Astrocyte (in vitro differentiated cells and primary cell): ENCODE measurements at regions not wholly inside any gene's neighbourhood (a gene's known extent, or its start where the extent isn't known, plus 50 kb on each side); places are given as distances from the start of the nearest gene placed in this dataset.

Source experiments
- DNase-seq: peaks from one replicate; pipeline ENCODE4 v3.0.0-alpha.2; 2010; ENCODE audit warnings: low read depth
- FAIRE-seq: peaks from 2 replicates; lab custom pipeline; 2011; peaks lifted over from hg19 to GRCh38; lab: Jason Lieb, UNC
- H2AFZ ChIP-seq: 2 replicates; pipeline ENCODE4 v1.6.0; 2012; ENCODE audit warnings: low read depth, low read length, inconsistent platforms
- H3K27ac ChIP-seq: 2 replicates; pipeline ENCODE4 v1.5.1; 2011; ENCODE audit warnings: low read depth, low read length, inconsistent platforms
- H3K27me3 ChIP-seq: 2 replicates; pipeline ENCODE4 v1.6.0; 2011; ENCODE audit warnings: low read length, inconsistent platforms; ENCODE audit not compliant: insufficient read depth
- H3K36me3 ChIP-seq: 2 replicates; pipeline ENCODE4 v1.5.1; 2011; ENCODE audit warnings: low read length, inconsistent platforms; ENCODE audit not compliant: insufficient read depth
- H3K4me1 ChIP-seq: 2 replicates; pipeline ENCODE4 v1.5.1; 2011; ENCODE audit warnings: low read length, inconsistent platforms; ENCODE audit not compliant: insufficient read depth
- H3K4me2 ChIP-seq: 2 replicates; pipeline ENCODE4 v1.6.0; 2012; ENCODE audit warnings: low read length, inconsistent platforms
- H3K4me3 ChIP-seq: 2 replicates; pipeline ENCODE4 v1.5.1; 2011; ENCODE audit warnings: low read depth, mild to moderate bottlenecking, low read length, inconsistent platforms; ENCODE audit not compliant: insufficient read depth
- H3K79me2 ChIP-seq: 2 replicates; pipeline ENCODE4 v1.6.0; 2012; ENCODE audit warnings: mild to moderate bottlenecking, low read length, inconsistent platforms; ENCODE audit not compliant: insufficient read depth
- H3K9ac ChIP-seq: 2 replicates; pipeline ENCODE4 v1.6.0; 2012; ENCODE audit warnings: mild to moderate bottlenecking, low read length, inconsistent platforms
- H3K9me3 ChIP-seq: 2 replicates; pipeline ENCODE4 v1.5.1; 2012; ENCODE audit warnings: low read depth, mild to moderate bottlenecking, low read length, inconsistent platforms; ENCODE audit not compliant: insufficient read depth
- H4K20me1 ChIP-seq: 2 replicates; pipeline ENCODE4 v1.6.0; 2012; ENCODE audit warnings: low read length, inconsistent platforms; ENCODE audit not compliant: insufficient read depth
- H3K27ac Mint-ChIP-seq: one replicate; pipeline ENCODE4 v1.8.0; 2021; ENCODE audit warnings: mild to moderate bottlenecking, mixed read lengths; ENCODE audit not compliant: unreplicated experiment
- H3K27me3 Mint-ChIP-seq: one replicate; pipeline ENCODE4 v1.8.0; 2021; ENCODE audit warnings: low read depth, mixed read lengths; ENCODE audit not compliant: unreplicated experiment
- H3K36me3 Mint-ChIP-seq: one replicate; pipeline ENCODE4 v1.8.0; 2021; ENCODE audit warnings: low read depth, mixed read lengths; ENCODE audit not compliant: unreplicated experiment
- H3K4me1 Mint-ChIP-seq: one replicate; pipeline ENCODE4 v1.8.0; 2021; ENCODE audit warnings: low read depth, mixed read lengths; ENCODE audit not compliant: unreplicated experiment
- H3K4me3 Mint-ChIP-seq: one replicate; pipeline ENCODE4 v1.8.0; 2021; ENCODE audit warnings: mild to moderate bottlenecking, moderate library complexity, mixed read lengths; ENCODE audit not compliant: unreplicated experiment
- H3K9me3 Mint-ChIP-seq: one replicate; pipeline ENCODE4 v1.8.0; 2021; ENCODE audit warnings: mild to moderate bottlenecking, mixed read lengths; ENCODE audit not compliant: unreplicated experiment
- CTCF ChIP-seq: IDR thresholded peaks from 2 replicates; pipeline ENCODE4 v1.5.1; 2011; ENCODE audit warnings: low read depth, mild to moderate bottlenecking, inconsistent platforms, low read length, moderate library complexity; ENCODE audit not compliant: insufficient read depth
- EZH2 ChIP-seq: IDR thresholded peaks from 2 replicates; pipeline ENCODE4 v1.6.1; 2012; ENCODE audit warnings: mild to moderate bottlenecking, low read length, inconsistent platforms; ENCODE audit not compliant: insufficient read depth

GRCh38 chr2:14134771-14135170, 497.7 kb upstream of the LRATD1 start:
- Histone ChIP-seq H3K9ac (no peak overlapping the region), H2AFZ (no peak overlapping the region), H3K4me1 (no peaks in the 10 kb centered on the region), H3K79me2 (no peaks in the 10 kb centered on the region), H3K9me3 (no peaks in the 10 kb centered on the region), H3K4me3 (no peak overlapping the region), H4K20me1 (no peaks in the 10 kb centered on the region), H3K36me3 (no peaks in the 10 kb centered on the region), H3K27me3 (no peaks in the 10 kb centered on the region), H3K27ac (no peak overlapping the region), H3K4me2 (no peak overlapping the region)
- no peak overlapping the region for H3K27ac Mint-ChIP-seq
- DNase-seq: no peak
- no peak for FAIRE-seq
- peaks cover 2% of the 10 kb centered on the region for H3K27me3 Mint-ChIP-seq
- peaks cover 21% of the 10 kb centered on the region for H3K4me1 Mint-ChIP-seq
- H3K4me3 Mint-ChIP-seq: no peak overlapping the region
- no peak for TF ChIP-seq EZH2
- no peak for TF ChIP-seq CTCF
- H3K9me3 Mint-ChIP-seq: peaks cover 5% of the 10 kb centered on the region
- H3K36me3 Mint-ChIP-seq: no peaks in the 10 kb centered on the region

- H3K27ac Mint-ChIP-seq: no peak overlapping the region
Observed at GRCh38 chr2:14136030-14136429, 496.5 kb upstream of the LRATD1 start.

More at GRCh38 chr2:14136030-14136429, 496.5 kb upstream of the LRATD1 start:
- H2AFZ ChIP-seq: no peak overlapping the region
- no peak overlapping the region for H3K27ac ChIP-seq
- FAIRE-seq (no peak), DNase-seq (no peak)
- H3K4me3 ChIP-seq: no peak overlapping the region
- no peaks in the 10 kb centered on the region for H3K9me3 ChIP-seq
- no peaks in the 10 kb centered on the region for H3K36me3 ChIP-seq
- no peaks in the 10 kb centered on the region for H3K79me2 ChIP-seq
- H3K4me1 Mint-ChIP-seq: peaks cover 13% of the 10 kb centered on the region
- TF ChIP-seq EZH2: no peak
- no peak for TF ChIP-seq CTCF
- H3K9ac ChIP-seq: no peak overlapping the region
- no peak overlapping the region for H3K4me3 Mint-ChIP-seq
- H4K20me1 ChIP-seq: no peaks in the 10 kb centered on the region
- no peak overlapping the region for H3K4me2 ChIP-seq
- H3K9me3 Mint-ChIP-seq: peaks cover 5% of the 10 kb centered on the region
- H3K4me1 ChIP-seq: no peaks in the 10 kb centered on the region
- H3K27me3 ChIP-seq: no peaks in the 10 kb centered on the region
- H3K27me3 Mint-ChIP-seq: peaks cover 2% of the 10 kb centered on the region
- no peaks in the 10 kb centered on the region for H3K36me3 Mint-ChIP-seq
